A673 (cell line): ENCODE measurements at regions not wholly inside any gene's neighbourhood (a gene's known extent, or its start where the extent isn't known, plus 50 kb on each side); places are given as distances from the start of the nearest gene placed in this dataset.

ENCODE experiments used
- CTCF ChIP-seq: fragments of 300-800, 200-600 bp; sonication (generic); conservative IDR thresholded peaks from 2 replicates; pipeline ENCODE4 v1.5.1; 2017; ENCODE audit warnings: low read depth, mild to moderate bottlenecking, antibody characterized with exemption, low read length, moderate library complexity, mixed read lengths
- EZH2 ChIP-seq: fragments of 200-600 bp; sonication (generic); IDR thresholded peaks from 2 replicates; pipeline ENCODE4 v1.6.1; 2017; ENCODE audit warnings: borderline replicate concordance, low read depth, mild to moderate bottlenecking, mixed read lengths, antibody characterized with exemption, low read length; ENCODE audit not compliant: poor library complexity, severe bottlenecking

GRCh38 chr6:147740916-147741315 is 232.4 kb downstream of the SAMD5 start:
- TF ChIP-seq CTCF = no peak
- no peak for TF ChIP-seq EZH2
